ENCODE measurements at regions not wholly inside any gene's neighbourhood (a gene's known extent, or its start where the extent isn't known, plus 50 kb on each side); places are given as distances from the start of the nearest gene placed in this dataset.

DNA sequence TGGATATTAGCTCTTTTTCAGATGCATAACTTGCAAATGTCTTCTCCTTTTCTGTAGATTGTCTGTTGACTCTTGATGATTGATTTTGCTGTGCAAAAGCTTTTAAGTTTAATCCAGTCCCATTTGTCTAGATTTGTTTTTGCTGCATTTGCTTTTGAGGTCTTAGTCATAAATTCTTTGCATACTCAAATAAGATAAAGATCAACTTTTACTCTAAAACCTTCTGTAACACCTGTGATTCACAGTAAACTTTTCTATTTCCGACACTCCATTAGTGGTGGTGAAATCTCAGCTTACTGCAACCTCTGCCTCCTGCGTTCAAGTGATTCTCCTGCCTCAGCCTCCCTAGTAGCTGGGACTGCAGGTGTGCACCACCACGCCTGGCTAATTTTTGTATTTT is 239.0 kb upstream of the ST8SIA4 start:
- no peaks in the 10 kb centered on the region for H3K4me1 ChIP-seq (replicated peaks in 1 of 4; ENCODE audit: control insufficient read depth in 3 of 4, insufficient read depth in 4 of 4, low read length in 3 of 4)
- H2BK120ac ChIP-seq (replicated peaks; ENCODE audit: low read depth, low read length): no peak overlapping the region
- H3K56ac ChIP-seq (replicated peaks; ENCODE audit: insufficient read length, low read depth, low read length): no peak overlapping the region
- no peaks in the 10 kb centered on the region for H3K23me2 ChIP-seq (ENCODE audit: low read depth, low read length)
- no peak overlapping the region for H2BK5ac ChIP-seq (ENCODE audit: low read depth, low read length)
- H3K27me3 ChIP-seq (replicated peaks in 1 of 4; ENCODE audit: control insufficient read depth in 3 of 4, extremely low read depth in 1 of 4, insufficient read depth in 3 of 4, low read length in 3 of 4): no peaks in the 10 kb centered on the region
- H3K9ac ChIP-seq (replicated peaks in 1 of 4; ENCODE audit: extremely low read depth in 1 of 4, low read depth in 3 of 4, low read length in 3 of 4): no peak overlapping the region
- H4K5ac ChIP-seq (ENCODE audit: insufficient read length, low read depth, low read length): no peak overlapping the region
- no peak overlapping the region for H3K14ac ChIP-seq (ENCODE audit: insufficient read length)
- H3K18ac ChIP-seq (ENCODE audit: extremely low read depth, low read length): no peak overlapping the region
- H4K20me1 ChIP-seq (replicated peaks in 1 of 2; ENCODE audit: control insufficient read depth in 1 of 2, insufficient read depth in 2 of 2, low read length in 2 of 2): no peaks in the 10 kb centered on the region
- H3K79me1 ChIP-seq (ENCODE audit: low read depth, low read length): no peaks in the 10 kb centered on the region
- ChIA-PET CTCF (ENCODE audit: partially characterized antibody) (no interaction called here), POLR2A (ENCODE audit: partially characterized antibody) (no interaction called here)
- H3K4me2 ChIP-seq (ENCODE audit: insufficient read depth in 1 of 2, low read depth in 2 of 2, low read length in 2 of 2): no peak overlapping the region
- no peak overlapping the region for H2AFZ ChIP-seq (ENCODE audit: low read length)
- H3K23ac ChIP-seq (ENCODE audit: insufficient read length): no peak overlapping the region
- no peak overlapping the region for H2BK12ac ChIP-seq (ENCODE audit: low read depth, low read length)
- no peak overlapping the region for H4K91ac ChIP-seq (replicated peaks; ENCODE audit: insufficient read length, low read length)
- WGBS, 2 experiments (ENCODE audit: extremely low coverage in 1 of 2, insufficient coverage in 1 of 2, insufficient read length in 1 of 2, insufficient replicate concordance in 2 of 2, low coverage in 1 of 2, low lambda C conversion rate in 2 of 2, missing lambda C conversion rate in 1 of 2): 96% methylated on average over 3 of the region's 3 CpGs; no CpG with 5 or more reads in 1 of the 2 experiments
- H2BK15ac ChIP-seq (ENCODE audit: low read length): no peak overlapping the region
- H2AK5ac ChIP-seq (ENCODE audit: low read depth, low read length): no peak overlapping the region
- H3K9me3 ChIP-seq (ENCODE audit: insufficient read depth in 2 of 2, low read depth in 1 of 2, low read length in 1 of 2): no peaks in the 10 kb centered on the region
- no peak overlapping the region for H3K27ac ChIP-seq (ENCODE audit: low read depth, low read length)
- no peak overlapping the region for H4K8ac ChIP-seq (ENCODE audit: extremely low read depth, insufficient read depth, low read length)
- no peak overlapping the region for H2BK20ac ChIP-seq (ENCODE audit: low read length)
- FAIRE-seq: no peak
- TF ChIP-seq EP300 (IDR thresholded peaks at IDR 0.05; ENCODE audit: borderline replicate concordance in 1 of 2, low read depth in 2 of 2, low read length in 2 of 2) (no peak), SUZ12 (IDR thresholded peaks at IDR 0.05; ENCODE audit: low read length) (no peak), SP4 (IDR thresholded peaks at IDR 0.05; ENCODE audit: low read length) (no peak), CHD2 (IDR thresholded peaks at IDR 0.05; ENCODE audit: low read length) (no peak), TEAD4 (IDR thresholded peaks at IDR 0.05; ENCODE audit: low read depth, low read length) (no peak), GTF2F1 (IDR thresholded peaks at IDR 0.05; ENCODE audit: borderline replicate concordance, low read depth, low read length) (no peak), RFX5 (IDR thresholded peaks at IDR 0.05; ENCODE audit: borderline replicate concordance, low read depth, low read length) (no peak), MAFK (IDR thresholded peaks at IDR 0.05; ENCODE audit: low read depth, low read length) (no peak), POU5F1 (IDR thresholded peaks at IDR 0.05; ENCODE audit: low read depth, low read length) (no peak)
- TF ChIP-seq, protein P1, sequence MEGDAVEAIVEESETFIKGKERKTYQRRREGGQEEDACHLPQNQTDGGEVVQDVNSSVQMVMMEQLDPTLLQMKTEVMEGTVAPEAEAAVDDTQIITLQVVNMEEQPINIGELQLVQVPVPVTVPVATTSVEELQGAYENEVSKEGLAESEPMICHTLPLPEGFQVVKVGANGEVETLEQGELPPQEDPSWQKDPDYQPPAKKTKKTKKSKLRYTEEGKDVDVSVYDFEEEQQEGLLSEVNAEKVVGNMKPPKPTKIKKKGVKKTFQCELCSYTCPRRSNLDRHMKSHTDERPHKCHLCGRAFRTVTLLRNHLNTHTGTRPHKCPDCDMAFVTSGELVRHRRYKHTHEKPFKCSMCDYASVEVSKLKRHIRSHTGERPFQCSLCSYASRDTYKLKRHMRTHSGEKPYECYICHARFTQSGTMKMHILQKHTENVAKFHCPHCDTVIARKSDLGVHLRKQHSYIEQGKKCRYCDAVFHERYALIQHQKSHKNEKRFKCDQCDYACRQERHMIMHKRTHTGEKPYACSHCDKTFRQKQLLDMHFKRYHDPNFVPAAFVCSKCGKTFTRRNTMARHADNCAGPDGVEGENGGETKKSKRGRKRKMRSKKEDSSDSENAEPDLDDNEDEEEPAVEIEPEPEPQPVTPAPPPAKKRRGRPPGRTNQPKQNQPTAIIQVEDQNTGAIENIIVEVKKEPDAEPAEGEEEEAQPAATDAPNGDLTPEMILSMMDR (IDR thresholded peaks at IDR 0.05; ENCODE audit: control extremely low read depth in 1 of 3, insufficient read depth in 1 of 3, low read depth in 1 of 3, low read length in 3 of 3): no peak
- TF ChIP-seq, protein P2, sequence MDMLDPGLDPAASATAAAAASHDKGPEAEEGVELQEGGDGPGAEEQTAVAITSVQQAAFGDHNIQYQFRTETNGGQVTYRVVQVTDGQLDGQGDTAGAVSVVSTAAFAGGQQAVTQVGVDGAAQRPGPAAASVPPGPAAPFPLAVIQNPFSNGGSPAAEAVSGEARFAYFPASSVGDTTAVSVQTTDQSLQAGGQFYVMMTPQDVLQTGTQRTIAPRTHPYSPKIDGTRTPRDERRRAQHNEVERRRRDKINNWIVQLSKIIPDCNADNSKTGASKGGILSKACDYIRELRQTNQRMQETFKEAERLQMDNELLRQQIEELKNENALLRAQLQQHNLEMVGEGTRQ (IDR thresholded peaks at IDR 0.05; ENCODE audit: low read length): no peak
- H3K79me2 ChIP-seq (ENCODE audit: control insufficient read depth in 1 of 2, insufficient read depth in 2 of 2, low read length in 2 of 2): no peaks in the 10 kb centered on the region
- H3K4me3 ChIP-seq (ENCODE audit: extremely low read depth in 1 of 4, insufficient read depth in 2 of 4, low read depth in 3 of 4, low read length in 4 of 4): no peak overlapping the region
- DNase-seq (ENCODE audit: low read depth in 1 of 2, low spot score in 2 of 2): no peak
- H3K36me3 ChIP-seq (ENCODE audit: control insufficient read depth in 2 of 4, insufficient read depth in 4 of 4, low read length in 3 of 4): no peaks in the 10 kb centered on the region
- H3K4ac ChIP-seq (replicated peaks; ENCODE audit: insufficient read length, low read depth, low read length): no peak overlapping the region

All from H1 (cell line).